ENCODE measurements at regions not wholly inside any gene's neighbourhood (a gene's known extent, or its start where the extent isn't known, plus 50 kb on each side); places are given as distances from the start of the nearest gene placed in this dataset.

DNA sequence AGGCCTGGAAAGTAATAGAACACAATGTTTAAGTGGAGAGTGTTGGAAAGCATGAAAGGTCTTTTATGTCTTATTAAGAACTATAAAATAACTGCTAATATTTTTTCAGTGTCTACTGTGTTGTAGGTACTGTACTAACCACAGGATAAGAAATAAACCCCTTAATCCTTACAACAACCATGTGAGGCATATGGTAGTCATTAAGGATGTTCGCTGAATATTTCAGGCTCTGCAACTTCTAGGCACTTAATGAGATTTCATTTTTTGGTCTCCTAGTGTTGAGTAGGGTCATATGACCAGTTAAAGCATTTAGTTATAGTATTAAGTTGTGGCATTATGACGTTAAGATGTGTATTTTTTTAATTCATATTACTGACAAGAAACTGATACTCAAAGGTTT is 346.6 kb upstream of the KCNH7 start:
- DNase-seq (no peak), ATAC-seq (no peak)
- Histone ChIP-seq H3K9me3 (ENCODE audit: control insufficient read depth, low read length) (no peaks in the 10 kb centered on the region), H3K4me1 (ENCODE audit: control insufficient read depth, insufficient read depth, low read length) (no peaks in the 10 kb centered on the region), H3K27ac (ENCODE audit: low read length) (no peak overlapping the region), H3K4me3 (ENCODE audit: low read length) (no peak overlapping the region), H3K27me3 (ENCODE audit: control insufficient read depth, insufficient read depth) (no peaks in the 10 kb centered on the region)
- 86% methylated on average over 2 of the region's 2 CpGs for WGBS
- intact Hi-C loops (cut with DNase I), result loop anchor here in 1 of 4 donors (10.0 kb wide), 1 partner anchor 1290 kb away; no protein-coding TSS in a partner anchor

DNA sequence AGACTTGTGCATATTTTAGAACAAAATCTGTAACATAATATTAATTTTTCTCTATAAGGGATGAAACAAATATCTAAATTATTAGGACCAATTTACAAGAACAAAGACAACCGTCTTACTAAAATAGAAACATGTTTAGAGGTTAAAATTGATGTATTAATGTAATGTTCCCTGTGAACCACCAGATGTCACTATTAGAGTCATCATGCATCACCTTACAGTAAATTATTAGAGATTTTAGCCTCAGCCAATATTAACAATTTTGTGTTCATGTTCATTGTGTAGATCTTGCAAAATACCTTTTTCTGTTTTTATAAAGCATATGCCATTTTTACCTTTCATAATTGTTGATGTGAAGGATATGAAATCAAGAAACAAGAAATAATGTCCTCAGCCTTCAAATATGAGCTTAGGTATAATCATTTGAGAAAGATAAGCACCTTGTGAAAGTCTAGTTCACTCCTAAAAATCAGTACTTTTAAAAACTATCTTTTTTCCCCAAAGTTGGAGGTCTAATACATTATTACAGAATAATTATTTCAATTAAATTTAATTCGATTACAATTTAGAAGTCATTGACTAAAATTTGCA is 344.3 kb upstream of the KCNH7 start:
- WGBS, result 55% methylated on average over 2 of the region's 2 CpGs
- no peaks in the 10 kb centered on the region for H3K27me3 ChIP-seq (ENCODE audit: control insufficient read depth, insufficient read depth)
- intact Hi-C loops (cut with DNase I), result loop anchor here in 1 of 4 donors (10.0 kb wide), 1 partner anchor 1292 kb away; no protein-coding TSS in a partner anchor

DNA sequence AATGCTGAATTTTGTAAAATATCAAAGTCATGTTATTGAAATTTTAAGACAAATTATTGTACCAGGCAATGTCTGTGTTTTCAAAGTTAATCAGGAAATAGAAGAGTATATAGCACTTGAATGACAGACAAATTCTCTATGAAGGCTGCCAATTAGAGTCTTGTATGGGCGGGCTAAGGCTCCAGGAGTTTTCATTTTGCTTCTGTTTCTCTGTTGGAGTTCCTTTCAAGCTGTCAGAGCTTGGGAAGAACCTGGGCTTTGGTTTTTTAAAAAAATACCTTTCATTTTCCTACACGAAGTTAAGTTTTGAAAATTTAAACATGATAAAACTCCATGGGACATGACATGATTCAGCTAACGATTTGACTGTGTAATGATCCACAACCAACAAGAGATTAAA is 339.0 kb upstream of the KCNH7 start:
- H3K4me3 ChIP-seq (ENCODE audit: low read length), result no peak overlapping the region
- 76% methylated on average over 3 of the region's 3 CpGs for WGBS
- intact Hi-C loops (cut with DNase I), result no loop called here
- H3K27ac ChIP-seq (ENCODE audit: low read length), result no peak overlapping the region
- ATAC-seq, result no peak
- no peaks in the 10 kb centered on the region for H3K4me1 ChIP-seq (ENCODE audit: control insufficient read depth, insufficient read depth, low read length)
- no peak for DNase-seq
- H3K27me3 ChIP-seq (ENCODE audit: control insufficient read depth, insufficient read depth), result no peaks in the 10 kb centered on the region
- no peaks in the 10 kb centered on the region for H3K9me3 ChIP-seq (ENCODE audit: control insufficient read depth, low read length)

More for the DNA sequence above, 344.3 kb upstream of the KCNH7 start:
- Histone ChIP-seq H3K4me3 (ENCODE audit: low read length) (no peak overlapping the region), H3K9me3 (ENCODE audit: control insufficient read depth, low read length) (no peaks in the 10 kb centered on the region), H3K4me1 (ENCODE audit: control insufficient read depth, insufficient read depth, low read length) (no peaks in the 10 kb centered on the region), H3K27ac (ENCODE audit: low read length) (no peak overlapping the region)
- ATAC-seq, result no peak
- no peak for DNase-seq

DNA sequence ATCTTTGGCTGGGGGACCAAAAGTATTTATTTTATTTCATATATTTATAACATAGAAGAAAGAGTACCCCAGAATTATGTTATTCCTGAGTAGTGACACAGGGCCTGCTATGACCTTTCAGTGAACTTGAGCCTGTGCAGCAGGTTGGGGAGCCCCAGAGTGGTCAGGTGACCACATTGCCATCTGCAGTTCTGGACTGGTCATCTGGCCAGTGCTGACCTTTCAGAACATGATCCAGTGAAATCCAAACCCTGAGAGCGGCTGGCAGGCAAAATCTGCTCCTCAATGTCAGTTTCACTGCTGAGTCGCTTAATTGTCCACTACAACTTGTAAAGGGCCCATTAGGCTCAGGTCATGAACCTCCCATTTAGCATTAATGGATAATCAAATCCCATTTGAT is 336.7 kb upstream of the KCNH7 start:
- DNase-seq (no peak), ATAC-seq (no peak)
- no peak overlapping the region for H3K4me3 ChIP-seq (ENCODE audit: low read length)
- intact Hi-C loops (cut with DNase I), result no loop called here
- no peaks in the 10 kb centered on the region for H3K9me3 ChIP-seq (ENCODE audit: control insufficient read depth, low read length)
- 93% methylated on average over 2 of the region's 2 CpGs for WGBS
- H3K27ac ChIP-seq (ENCODE audit: low read length), result no peak overlapping the region
- no peaks in the 10 kb centered on the region for H3K27me3 ChIP-seq (ENCODE audit: control insufficient read depth, insufficient read depth)
- H3K4me1 ChIP-seq (ENCODE audit: control insufficient read depth, insufficient read depth, low read length), result no peaks in the 10 kb centered on the region

DNA sequence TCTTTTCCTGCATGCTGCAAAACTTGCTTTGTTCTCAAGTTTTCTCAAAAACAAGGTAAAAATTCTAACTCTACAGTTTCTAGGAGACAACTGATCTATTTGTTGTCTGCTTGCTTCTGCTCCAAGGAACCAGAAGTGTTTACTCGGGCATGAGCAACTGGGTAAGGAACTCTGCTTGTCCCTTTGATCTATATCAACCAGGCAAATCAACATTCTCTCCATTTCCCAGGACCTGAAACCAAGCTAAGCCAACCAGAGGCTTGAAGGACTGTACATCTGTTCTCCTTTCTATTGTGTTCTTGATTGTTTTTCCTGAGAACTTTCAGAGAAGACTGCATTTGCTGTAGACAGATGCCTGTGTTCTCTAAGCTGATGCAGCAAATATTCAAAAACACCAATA is 335.0 kb upstream of the KCNH7 start:
- H3K9me3 ChIP-seq (ENCODE audit: control insufficient read depth, low read length), result no peaks in the 10 kb centered on the region
- ATAC-seq (no peak), DNase-seq (no peak)
- no peak overlapping the region for H3K4me3 ChIP-seq (ENCODE audit: low read length)
- intact Hi-C loops (cut with DNase I), result no loop called here
- no peaks in the 10 kb centered on the region for H3K27me3 ChIP-seq (ENCODE audit: control insufficient read depth, insufficient read depth)
- H3K4me1 ChIP-seq (ENCODE audit: control insufficient read depth, insufficient read depth, low read length), result no peaks in the 10 kb centered on the region
- WGBS, result 70% methylated on average over 1 of the region's 1 CpG
- no peak overlapping the region for H3K27ac ChIP-seq (ENCODE audit: low read length)

DNA sequence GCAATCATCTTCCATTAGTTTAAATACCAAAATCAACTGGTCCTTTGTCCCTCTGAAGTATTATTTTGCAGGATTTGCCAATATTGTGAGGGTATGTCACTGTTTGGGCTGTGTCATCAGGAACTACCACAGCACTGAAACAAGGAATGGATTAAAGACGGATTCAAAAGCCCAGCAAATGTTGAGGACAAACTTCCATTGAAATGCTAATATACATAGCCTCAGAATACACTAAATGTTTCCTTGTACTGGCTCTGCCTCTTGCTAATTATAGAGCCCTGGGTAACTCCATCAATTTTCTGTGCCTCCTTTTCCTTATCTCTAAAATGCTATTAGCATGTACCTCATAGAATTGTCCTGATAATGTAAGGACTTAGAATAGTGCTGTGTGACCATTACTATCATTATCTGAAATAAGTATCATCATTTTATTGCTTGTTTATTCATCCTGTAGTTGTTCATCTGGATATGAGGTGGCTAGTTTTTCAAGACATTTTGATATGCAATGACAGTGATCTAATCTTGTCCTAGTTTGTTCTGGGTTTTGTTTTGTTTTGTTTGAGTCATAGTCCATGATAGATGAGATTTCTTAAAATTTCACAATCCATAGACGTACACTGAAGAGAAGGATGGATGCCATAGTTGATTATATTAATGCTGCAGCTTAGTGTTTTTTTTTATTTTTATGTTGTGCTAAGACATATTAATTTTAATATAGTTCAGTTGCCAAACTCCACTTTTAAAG is 333.4 kb upstream of the KCNH7 start:
- Histone ChIP-seq H3K4me1 (ENCODE audit: control insufficient read depth, insufficient read depth, low read length) (no peaks in the 10 kb centered on the region), H3K27ac (ENCODE audit: low read length) (no peak overlapping the region), H3K9me3 (ENCODE audit: control insufficient read depth, low read length) (no peaks in the 10 kb centered on the region), H3K27me3 (ENCODE audit: control insufficient read depth, insufficient read depth) (no peaks in the 10 kb centered on the region), H3K4me3 (ENCODE audit: low read length) (no peak overlapping the region)
- intact Hi-C loops (cut with DNase I), result no loop called here
- 69% methylated on average over 2 of the region's 2 CpGs for WGBS
- ATAC-seq, result no peak
- no peak for DNase-seq

DNA sequence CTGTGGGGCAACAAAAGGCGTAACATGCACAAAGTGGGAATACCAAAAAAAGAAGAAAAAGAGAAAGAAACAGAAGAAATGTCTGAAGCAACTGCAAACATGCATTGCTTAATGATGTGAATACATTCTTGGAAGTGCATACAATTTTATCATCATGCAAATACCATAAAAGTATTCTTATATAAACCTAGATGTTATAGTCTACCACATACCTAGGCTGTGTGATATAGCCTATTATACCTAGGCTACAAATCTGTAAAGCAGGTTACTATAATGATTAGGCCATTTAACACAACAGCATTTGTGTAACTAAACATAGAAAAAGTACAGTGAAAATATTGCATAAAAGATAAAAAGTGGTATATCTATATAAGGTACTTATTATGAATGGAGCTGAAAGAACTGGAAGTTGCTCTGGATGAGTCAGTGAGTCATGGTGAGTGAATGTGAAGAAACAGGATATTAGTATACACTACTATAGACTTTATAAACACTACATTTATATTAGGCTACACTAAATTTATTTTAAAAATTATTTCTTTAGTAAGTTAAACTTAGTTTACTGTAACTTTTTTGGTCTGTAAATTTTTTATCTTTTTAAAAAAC is 319.4 kb upstream of the KCNH7 start:
- no peaks in the 10 kb centered on the region for H3K9me3 ChIP-seq (ENCODE audit: control insufficient read depth, low read length)
- 97% methylated on average over 1 of the region's 1 CpG for WGBS
- H3K4me3 ChIP-seq (ENCODE audit: low read length), result no peak overlapping the region
- no peak overlapping the region for H3K27ac ChIP-seq (ENCODE audit: low read length)
- no peak for ATAC-seq
- no peaks in the 10 kb centered on the region for H3K4me1 ChIP-seq (ENCODE audit: control insufficient read depth, insufficient read depth, low read length)
- intact Hi-C loops (cut with DNase I), result no loop called here
- no peak for DNase-seq
- H3K27me3 ChIP-seq (ENCODE audit: control insufficient read depth, insufficient read depth), result no peaks in the 10 kb centered on the region

DNA sequence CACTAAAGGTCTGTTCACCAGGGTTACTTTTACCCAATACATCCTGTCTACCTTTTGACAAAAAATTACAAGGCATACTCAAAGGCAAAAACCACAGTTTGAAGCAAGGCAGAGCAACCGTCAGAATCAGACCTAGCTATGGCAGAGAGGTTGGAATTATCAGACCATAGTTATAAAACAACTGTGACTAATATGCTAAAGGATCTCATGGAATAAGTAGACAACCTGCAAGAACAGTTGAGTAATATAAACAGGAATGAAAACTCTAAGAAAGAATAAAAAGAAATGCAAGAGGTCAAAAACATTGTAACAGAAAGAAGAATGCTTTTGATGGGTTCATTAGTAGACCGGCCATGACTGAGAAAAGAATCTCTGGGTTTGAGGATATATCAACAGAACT is 318.8 kb upstream of the KCNH7 start:
- no peak overlapping the region for H3K27ac ChIP-seq (ENCODE audit: low read length)
- intact Hi-C loops (cut with DNase I), result no loop called here
- no peaks in the 10 kb centered on the region for H3K9me3 ChIP-seq (ENCODE audit: control insufficient read depth, low read length)
- DNase-seq (no peak), ATAC-seq (no peak)
- no peaks in the 10 kb centered on the region for H3K27me3 ChIP-seq (ENCODE audit: control insufficient read depth, insufficient read depth)
- H3K4me3 ChIP-seq (ENCODE audit: low read length), result no peak overlapping the region
- WGBS, result 95% methylated on average over 2 of the region's 2 CpGs
- no peaks in the 10 kb centered on the region for H3K4me1 ChIP-seq (ENCODE audit: control insufficient read depth, insufficient read depth, low read length)

DNA sequence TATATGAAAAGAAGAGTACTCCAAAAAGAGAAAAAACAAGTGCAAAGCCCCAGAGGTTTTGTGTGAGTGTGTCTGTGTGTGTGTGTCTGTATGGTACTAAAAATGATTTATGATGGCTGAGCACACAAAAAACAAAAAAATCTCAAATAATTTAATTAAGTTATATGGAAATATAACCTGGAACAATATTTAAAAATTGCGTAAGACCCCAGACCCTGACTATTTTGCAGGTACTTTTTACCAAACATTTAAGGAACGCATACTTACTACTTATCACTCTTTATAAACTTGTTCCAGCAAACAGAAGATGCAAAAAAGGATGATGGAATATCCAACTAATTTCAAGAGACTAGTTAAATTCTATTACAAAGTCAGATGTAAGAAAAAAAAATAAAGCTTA is 317.4 kb upstream of the KCNH7 start:
- Histone ChIP-seq H3K4me1 (ENCODE audit: control insufficient read depth, insufficient read depth, low read length) (no peaks in the 10 kb centered on the region), H3K9me3 (ENCODE audit: control insufficient read depth, low read length) (no peaks in the 10 kb centered on the region), H3K27me3 (ENCODE audit: control insufficient read depth, insufficient read depth) (no peaks in the 10 kb centered on the region), H3K4me3 (ENCODE audit: low read length) (no peak overlapping the region), H3K27ac (ENCODE audit: low read length) (no peak overlapping the region)
- ATAC-seq (no peak), DNase-seq (no peak)
- 92% methylated on average over 2 of the region's 2 CpGs for WGBS
- intact Hi-C loops (cut with DNase I), result no loop called here

DNA sequence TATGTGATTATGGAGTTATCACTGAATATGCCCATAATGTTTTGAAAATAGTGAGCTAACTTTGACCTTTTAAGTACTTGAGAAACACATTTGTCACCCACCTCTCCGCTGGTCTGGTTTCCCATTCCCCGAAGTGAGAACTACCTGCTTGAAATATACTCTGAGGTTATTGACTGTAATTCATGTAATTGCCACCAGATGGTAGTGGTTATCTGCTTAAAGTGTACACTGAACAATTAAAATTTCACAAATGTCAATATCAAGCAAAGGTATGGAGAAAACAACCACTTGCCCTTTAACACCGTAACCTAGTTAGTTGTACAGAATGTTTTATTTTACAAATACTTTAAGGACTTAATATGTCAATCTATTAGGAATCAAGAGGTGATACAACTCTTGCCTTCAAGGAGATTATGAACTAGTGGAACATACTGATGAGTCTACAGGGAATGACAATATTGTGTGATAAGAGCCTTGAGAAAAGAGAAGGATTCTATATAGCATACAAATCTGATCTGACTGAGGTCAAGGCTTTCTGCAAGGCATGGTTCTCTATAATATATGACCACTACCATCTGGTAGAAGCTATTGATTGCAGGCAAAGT is 316.8 kb upstream of the KCNH7 start:
- no peaks in the 10 kb centered on the region for H3K4me1 ChIP-seq (ENCODE audit: control insufficient read depth, insufficient read depth, low read length)
- DNase-seq (no peak), ATAC-seq (no peak)
- H3K4me3 ChIP-seq (ENCODE audit: low read length), result no peak overlapping the region
- no peak overlapping the region for H3K27ac ChIP-seq (ENCODE audit: low read length)
- no peaks in the 10 kb centered on the region for H3K9me3 ChIP-seq (ENCODE audit: control insufficient read depth, low read length)
- intact Hi-C loops (cut with DNase I), result no loop called here
- WGBS, result 40% methylated on average over 3 of the region's 3 CpGs
- no peaks in the 10 kb centered on the region for H3K27me3 ChIP-seq (ENCODE audit: control insufficient read depth, insufficient read depth)

DNA sequence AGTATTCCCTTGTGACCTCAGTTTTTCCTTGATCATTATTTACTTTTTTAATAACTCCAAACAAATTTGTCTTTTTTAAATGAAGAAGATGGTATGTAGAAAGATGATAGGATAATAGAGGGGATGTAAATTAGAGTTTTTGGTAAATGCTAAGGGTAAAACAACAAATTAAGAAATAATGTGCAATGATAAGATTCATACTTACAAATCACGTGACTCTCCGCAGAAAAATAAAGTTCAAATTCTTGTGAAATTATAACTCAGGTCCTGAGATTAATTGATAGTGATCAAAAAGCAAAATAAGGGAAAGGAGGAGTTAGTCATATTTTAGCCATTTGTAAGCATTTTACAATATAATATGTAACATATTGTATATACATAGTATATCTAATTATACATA is 304.1 kb upstream of the KCNH7 start:
- Histone ChIP-seq H3K9me3 (ENCODE audit: control insufficient read depth, low read length) (no peaks in the 10 kb centered on the region), H3K4me3 (ENCODE audit: low read length) (no peak overlapping the region), H3K27me3 (ENCODE audit: control insufficient read depth, insufficient read depth) (no peaks in the 10 kb centered on the region), H3K4me1 (ENCODE audit: control insufficient read depth, insufficient read depth, low read length) (no peaks in the 10 kb centered on the region), H3K27ac (ENCODE audit: low read length) (no peak overlapping the region)
- ATAC-seq (no peak), DNase-seq (no peak)
- 89% methylated on average over 2 of the region's 2 CpGs for WGBS
- intact Hi-C loops (cut with DNase I), result no loop called here
